Panc1 (cell line): ENCODE measurements at regions not wholly inside any gene's neighbourhood (a gene's known extent, or its start where the extent isn't known, plus 50 kb on each side); places are given as distances from the start of the nearest gene placed in this dataset.

Experiments used
- POLR2AphosphoS5 ChIP-seq: IDR thresholded peaks from 2 replicates; pipeline ENCODE4 v1.6.1; 2012; ENCODE audit warnings: mild to moderate bottlenecking, low read depth, low read length, moderate library complexity
- SIN3A ChIP-seq: IDR thresholded peaks from 2 replicates; pipeline ENCODE4 v1.6.1; 2012; ENCODE audit warnings: low read depth, mild to moderate bottlenecking, low read length, moderate library complexity, borderline replicate concordance; ENCODE audit not compliant: insufficient read depth
- TCF7L2 ChIP-seq: IDR thresholded peaks from 2 replicates; pipeline ENCODE4 v1.6.1; 2011; ENCODE audit warnings: mild to moderate bottlenecking, low read depth, low read length, inconsistent platforms
- TF ChIP-seq, protein P1 (sequence below): fragments of 450-650 bp; IDR thresholded peaks from 2 replicates; pipeline ENCODE4 v1.5.1; 2017; ENCODE audit warnings: mild to moderate bottlenecking
- TF ChIP-seq, protein P2 (sequence below), 2 experiments: IDR thresholded peaks; 2 replicates each; pipeline ENCODE4 v1.6.1; 2011 to 2012; ENCODE audit warnings: low read depth in 2 of 2, control low read depth in 1 of 2, low read length in 1 of 2, mild to moderate bottlenecking in 1 of 2, moderate library complexity in 1 of 2; ENCODE audit not compliant: insufficient read depth in 1 of 2

DNA sequence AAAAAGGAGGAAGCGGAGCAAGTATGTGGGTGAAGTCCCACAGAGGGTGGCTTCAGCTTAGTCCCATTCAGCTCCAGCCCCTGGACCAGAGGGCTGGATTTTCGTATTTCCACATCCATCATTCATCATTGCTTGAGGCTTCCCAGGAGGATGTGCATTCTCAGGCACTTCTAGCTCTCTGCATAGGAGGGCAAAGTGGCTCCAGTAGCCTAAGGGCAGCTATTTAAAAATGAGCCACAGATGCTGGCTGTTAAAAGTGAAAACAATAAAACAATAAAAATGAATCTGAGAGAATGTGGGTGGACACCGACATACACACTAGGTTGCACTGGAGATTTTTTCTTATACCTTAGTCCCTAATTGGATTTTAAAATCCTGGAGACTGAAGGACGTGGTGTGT is 629.2 kb upstream of the ZNF385D start:
- TF ChIP-seq, protein P1, sequence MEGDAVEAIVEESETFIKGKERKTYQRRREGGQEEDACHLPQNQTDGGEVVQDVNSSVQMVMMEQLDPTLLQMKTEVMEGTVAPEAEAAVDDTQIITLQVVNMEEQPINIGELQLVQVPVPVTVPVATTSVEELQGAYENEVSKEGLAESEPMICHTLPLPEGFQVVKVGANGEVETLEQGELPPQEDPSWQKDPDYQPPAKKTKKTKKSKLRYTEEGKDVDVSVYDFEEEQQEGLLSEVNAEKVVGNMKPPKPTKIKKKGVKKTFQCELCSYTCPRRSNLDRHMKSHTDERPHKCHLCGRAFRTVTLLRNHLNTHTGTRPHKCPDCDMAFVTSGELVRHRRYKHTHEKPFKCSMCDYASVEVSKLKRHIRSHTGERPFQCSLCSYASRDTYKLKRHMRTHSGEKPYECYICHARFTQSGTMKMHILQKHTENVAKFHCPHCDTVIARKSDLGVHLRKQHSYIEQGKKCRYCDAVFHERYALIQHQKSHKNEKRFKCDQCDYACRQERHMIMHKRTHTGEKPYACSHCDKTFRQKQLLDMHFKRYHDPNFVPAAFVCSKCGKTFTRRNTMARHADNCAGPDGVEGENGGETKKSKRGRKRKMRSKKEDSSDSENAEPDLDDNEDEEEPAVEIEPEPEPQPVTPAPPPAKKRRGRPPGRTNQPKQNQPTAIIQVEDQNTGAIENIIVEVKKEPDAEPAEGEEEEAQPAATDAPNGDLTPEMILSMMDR = no peak
- TF ChIP-seq SIN3A (no peak), POLR2AphosphoS5 (no peak), TCF7L2 (no peak)
- TF ChIP-seq, protein P2, sequence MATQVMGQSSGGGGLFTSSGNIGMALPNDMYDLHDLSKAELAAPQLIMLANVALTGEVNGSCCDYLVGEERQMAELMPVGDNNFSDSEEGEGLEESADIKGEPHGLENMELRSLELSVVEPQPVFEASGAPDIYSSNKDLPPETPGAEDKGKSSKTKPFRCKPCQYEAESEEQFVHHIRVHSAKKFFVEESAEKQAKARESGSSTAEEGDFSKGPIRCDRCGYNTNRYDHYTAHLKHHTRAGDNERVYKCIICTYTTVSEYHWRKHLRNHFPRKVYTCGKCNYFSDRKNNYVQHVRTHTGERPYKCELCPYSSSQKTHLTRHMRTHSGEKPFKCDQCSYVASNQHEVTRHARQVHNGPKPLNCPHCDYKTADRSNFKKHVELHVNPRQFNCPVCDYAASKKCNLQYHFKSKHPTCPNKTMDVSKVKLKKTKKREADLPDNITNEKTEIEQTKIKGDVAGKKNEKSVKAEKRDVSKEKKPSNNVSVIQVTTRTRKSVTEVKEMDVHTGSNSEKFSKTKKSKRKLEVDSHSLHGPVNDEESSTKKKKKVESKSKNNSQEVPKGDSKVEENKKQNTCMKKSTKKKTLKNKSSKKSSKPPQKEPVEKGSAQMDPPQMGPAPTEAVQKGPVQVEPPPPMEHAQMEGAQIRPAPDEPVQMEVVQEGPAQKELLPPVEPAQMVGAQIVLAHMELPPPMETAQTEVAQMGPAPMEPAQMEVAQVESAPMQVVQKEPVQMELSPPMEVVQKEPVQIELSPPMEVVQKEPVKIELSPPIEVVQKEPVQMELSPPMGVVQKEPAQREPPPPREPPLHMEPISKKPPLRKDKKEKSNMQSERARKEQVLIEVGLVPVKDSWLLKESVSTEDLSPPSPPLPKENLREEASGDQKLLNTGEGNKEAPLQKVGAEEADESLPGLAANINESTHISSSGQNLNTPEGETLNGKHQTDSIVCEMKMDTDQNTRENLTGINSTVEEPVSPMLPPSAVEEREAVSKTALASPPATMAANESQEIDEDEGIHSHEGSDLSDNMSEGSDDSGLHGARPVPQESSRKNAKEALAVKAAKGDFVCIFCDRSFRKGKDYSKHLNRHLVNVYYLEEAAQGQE (IDR thresholded peaks at IDR 0.05; ENCODE audit: insufficient read depth in 1 of 2, low read depth in 2 of 2, low read length in 1 of 2) = no peak
